HG03135 (cell line): ENCODE measurements at regions not wholly inside any gene's neighbourhood (a gene's known extent, or its start where the extent isn't known, plus 50 kb on each side); places are given as distances from the start of the nearest gene placed in this dataset.

Source experiments
- ATAC-seq: cut with Tn5 transposase; IDR thresholded peaks from one replicate; pipeline ENCODE4 v1.9.1; 2021; ENCODE audit warnings: mild to moderate bottlenecking, moderate library complexity; ENCODE audit not compliant: unreplicated experiment

DNA sequence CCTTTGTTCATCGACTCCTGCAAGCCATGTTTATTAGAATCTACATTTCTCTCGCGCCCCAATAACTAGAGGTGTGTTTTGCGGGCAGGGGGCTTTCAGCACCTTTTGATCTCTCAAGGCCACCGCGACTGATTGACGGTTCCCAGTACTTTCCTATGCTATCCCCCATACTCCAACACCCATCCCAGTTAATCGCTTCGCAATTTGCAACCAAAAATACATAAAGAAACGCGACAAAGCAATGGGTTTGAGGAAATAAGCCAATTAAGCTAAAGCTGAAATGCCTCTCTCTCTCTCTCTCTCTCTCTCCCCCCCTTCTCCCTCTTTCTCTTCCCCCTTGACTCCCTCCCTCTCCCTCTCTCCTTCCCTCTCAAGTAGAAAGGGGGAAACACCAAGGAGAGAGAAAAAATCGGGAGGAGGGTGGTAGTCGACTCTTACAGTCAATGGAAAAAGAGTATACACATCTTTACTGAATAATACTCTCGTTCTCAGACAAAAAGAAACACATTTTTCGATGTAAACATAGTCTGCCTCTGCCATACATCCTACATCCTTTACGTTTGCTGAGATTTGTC lies 128.0 kb upstream of the DPYD start:
- ATAC-seq = no peak

DNA sequence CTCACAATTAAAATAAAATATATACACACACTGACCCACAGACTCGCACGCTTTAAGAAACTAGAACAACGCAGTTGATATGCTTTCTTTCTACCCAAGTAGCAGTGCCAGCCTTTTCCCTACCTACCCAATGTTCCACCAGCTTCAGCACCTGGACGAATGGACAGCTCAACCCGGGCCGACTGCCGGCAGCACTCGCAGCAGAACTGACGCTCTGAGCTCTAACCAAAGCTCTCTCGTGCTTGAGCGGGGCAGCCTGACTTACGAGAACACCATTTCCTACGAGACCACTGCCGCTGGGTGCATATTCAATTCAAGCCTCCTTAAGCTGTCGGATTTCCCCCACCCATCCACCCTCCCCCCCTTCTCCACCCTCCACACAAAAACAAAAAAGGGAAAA lies 127.4 kb upstream of the DPYD start:
- peak; percentile 52 for ATAC-seq

DNA sequence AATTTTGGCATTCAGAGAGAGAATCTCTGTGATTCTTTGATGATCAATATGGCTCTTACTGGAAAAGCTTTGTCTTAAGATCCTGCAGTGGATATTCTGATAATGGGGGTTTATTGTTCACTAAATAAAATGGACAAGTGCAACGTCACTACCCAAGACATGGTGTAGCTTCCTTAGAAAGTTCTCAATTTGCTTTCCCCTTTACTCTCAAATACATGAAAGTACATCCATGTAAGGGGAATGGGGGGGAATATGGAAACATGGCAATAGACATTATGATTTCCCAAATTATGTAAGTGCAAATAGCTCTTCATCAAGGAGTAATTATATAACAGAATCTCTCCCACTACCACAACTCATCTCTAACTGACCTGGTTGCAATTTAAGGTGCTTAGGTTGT lies 126.3 kb upstream of the DPYD start:
- no peak for ATAC-seq

DNA sequence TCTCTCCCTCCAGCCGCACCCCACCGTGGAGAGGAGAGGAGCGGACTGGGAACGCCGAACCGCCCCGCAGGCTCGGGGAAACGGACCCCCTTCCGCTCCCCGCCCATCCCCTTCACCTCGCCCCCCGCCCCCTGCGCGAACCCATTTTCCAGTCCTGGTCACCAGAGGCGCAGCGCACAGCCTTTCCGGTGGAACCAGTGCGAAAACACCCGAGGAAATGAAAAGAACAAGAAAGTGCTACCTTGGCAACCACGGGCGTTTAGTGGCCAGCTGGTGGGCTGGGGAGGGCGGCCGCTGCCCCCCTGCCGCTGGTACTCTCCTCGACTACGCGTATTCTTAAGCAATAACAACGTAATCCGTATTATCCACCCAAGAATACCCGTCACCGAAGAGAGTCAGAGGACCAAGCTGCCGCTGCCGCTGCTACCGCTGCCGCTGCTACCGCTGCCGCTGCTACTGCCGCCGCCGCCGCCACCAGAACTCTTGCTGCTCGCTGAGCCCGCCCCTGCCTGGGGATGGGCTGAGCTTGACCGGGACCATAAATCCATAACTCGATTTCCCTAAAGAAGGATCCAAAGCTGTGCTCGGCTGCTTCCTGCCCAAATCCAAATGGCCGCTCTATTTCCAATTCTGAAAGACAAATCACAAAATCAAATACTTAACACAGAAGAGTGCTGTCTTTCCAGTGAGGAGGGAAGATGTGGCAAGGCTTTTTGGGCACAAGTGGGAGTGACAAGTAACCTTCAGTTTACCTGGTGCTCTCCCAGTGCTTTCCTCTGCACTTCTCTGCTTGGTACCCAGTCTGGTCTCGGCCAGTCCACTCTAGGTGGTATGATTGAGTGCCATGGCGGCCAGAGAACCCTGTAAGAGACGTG lies 125.2 kb upstream of the DPYD start:
- ATAC-seq = no peak

DNA sequence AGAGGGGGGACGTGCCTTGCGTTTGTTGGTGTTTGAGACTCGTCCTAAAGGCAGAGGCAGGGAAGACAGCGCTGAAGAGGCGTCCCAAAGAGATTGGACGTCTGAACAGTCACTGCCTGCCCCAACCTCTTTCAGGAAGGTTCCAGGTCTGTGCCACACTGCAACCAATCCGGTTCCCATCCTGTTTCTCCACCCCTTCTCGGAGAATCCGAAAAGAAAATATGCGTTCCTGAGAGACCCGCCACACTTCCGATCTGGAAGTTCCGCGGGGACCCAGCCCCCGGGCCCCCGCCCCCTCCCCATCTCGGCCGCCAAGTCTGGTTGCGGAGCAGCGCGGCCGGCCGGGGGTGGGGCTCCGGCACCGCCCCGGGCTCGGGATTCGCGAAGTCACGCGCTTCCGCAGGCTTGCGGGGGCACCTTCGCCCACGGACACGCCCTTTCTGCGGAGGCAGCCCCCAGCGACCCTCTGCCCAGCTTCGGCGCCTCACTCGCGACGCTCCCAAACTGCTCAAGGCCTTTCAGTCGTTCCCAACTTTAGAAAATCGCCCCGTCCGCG lies 124.5 kb upstream of the DPYD start:
- ATAC-seq = no peak

DNA sequence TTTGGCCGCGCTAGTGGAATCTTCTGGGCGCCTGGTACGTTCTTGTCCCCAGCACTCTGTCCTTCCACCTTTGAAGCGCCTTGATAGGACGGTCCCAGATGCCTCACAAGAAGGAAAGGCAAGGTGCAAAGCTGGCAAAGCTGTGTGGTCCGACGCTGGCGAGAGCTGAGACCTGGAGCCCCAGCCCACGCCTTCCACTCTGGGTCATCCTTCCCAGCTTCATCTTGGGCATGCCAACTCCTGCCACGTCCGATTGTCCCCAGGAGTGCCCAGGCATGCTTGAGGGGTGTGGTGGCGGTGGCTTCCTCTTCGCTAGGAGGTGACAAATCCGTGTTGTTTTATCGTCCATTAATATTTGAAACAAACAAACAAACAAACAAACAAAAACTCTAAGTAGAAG lies 123.9 kb upstream of the DPYD start:
- ATAC-seq = no peak

DNA sequence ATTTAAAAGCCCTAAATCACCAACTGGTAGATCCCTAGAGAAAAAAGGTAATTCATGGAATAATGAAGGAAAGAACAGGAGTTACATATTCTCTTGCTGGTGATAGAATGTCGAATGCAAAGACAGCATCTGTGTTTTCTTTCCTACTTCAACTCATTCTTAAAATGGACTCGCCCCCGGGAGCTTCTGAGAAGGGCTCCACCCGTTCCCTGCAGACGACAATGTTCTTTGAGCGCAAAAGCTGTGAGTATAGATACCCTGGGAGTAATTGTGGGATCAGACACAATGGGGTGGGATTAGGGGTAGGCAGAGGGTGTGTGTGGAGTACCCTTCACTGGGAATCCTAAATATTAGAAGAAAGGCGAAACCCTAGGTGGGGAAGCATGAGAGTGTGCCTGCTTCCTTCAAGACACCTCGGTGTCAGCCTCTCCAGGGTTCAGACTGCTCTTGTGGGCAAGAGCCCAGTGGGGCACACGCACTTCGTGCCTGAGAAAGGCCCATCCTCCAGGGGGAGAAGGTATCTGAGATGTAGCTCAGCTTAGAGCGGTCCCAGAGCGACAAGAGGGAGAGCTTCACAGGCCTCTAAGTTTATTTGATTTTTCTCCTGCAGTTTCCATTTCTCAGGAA lies 123.3 kb upstream of the DPYD start:
- ATAC-seq = no peak

DNA sequence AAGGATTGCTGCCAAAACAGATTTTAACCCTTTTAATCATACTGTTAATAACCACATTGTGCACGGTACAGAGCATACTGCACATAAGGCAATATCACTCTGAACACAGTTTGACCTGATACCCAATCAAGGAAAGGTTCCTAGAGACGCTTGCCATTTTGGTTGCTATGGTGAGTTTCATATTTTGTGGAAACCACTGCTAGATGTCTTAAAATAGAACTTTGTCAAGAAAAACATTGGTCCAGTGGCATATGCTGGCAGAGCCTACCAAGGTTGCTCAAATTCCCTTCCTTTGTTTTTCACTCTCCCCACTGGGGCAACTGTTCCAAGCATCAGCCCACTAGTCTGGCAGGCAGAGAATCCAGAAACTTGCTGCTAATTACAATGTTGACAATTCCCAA lies 114.8 kb upstream of the DPYD start:
- no peak for ATAC-seq

DNA sequence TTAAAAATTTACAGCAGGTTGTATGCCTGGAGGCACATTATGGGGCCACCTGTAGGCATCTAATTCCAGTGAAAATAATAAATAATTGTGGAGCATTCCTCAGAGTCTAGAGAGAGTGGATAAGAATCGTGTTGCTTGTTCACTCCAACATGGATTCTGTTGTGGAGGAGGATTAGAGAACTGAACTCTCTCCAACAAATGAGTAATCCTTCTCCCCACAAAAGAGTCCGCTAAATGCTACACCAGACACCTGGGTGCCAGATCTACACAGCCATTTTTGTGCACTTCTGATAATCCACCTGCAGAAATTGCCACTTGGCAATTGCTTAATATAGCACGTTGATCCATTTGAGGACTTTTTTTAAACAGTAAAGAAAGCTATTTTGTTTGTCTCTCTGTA lies 113.7 kb upstream of the DPYD start:
- no peak for ATAC-seq

DNA sequence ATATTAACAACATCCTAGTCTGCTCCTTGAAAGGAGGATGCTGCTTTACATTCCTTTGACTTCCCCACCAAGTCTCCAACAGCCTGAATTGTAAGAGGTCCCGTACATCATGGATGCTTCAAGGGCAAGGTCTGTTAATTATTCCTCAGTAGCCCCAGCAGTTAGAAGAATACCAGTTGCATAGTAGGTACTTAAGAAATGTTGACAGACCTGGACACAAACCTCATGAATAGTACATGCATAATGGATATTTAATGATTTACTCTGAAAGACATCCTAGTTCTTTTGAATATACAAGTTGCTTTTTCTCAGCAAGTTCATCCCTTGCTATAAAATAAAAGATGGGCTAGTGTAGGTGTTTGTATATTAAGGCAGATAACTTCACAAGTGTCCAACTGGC lies 112.1 kb upstream of the DPYD start:
- no peak for ATAC-seq

DNA sequence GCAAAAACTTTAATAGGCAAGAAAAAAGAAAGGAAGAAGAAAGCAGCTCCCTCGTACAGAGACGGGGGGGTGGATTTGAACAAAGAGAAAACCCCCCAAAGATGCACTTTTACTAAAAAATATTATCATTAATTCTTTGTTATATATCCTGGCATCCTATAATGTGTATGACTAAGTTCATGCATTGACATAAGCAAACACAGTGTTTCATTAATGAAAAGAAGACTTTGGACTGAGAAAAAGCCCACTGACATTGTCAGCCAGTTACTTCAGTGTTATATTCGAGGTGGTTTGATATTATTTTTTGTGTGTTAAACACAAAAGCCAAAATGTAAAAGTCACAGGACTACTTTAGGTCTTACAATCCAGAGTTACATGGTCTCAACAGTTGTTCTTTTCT lies 110.1 kb upstream of the DPYD start:
- ATAC-seq = no peak

DNA sequence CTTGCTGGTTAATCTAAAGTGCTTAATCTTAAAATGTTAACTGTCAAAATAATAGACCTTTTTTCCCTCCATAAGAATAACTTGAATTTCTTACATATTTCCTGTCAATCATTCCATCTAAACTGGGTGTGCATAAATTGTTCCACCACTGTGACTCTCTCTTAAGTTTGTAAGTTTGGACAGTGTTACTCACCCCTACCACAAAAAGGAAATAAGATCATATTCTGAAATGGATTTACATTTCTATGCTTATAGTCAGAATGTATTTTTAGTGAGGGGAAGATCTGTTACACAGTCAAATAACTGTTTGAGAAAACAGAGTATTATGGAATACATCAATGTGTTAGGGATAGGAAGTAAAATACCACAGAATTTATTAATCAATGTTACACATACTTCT lies 109.6 kb upstream of the DPYD start:
- no peak for ATAC-seq

DNA sequence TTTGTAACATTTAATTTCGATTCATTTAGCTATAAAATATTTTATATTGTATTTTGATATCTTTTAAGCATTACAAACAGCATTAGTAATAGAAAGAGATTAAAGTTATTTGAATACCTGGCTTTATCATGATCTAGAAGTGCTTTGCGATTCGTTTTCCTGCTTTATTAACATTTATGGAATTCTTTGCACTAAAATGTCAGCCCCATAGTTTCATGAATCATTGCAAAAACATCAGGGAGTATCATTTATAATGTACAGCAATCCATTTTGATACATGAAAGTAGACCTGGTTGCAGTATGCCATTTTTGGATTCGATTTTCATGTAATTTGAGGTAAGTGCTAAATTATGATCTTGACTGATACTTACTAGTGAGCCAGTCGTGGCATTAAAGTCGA lies 108.0 kb upstream of the DPYD start:
- ATAC-seq = no peak

DNA sequence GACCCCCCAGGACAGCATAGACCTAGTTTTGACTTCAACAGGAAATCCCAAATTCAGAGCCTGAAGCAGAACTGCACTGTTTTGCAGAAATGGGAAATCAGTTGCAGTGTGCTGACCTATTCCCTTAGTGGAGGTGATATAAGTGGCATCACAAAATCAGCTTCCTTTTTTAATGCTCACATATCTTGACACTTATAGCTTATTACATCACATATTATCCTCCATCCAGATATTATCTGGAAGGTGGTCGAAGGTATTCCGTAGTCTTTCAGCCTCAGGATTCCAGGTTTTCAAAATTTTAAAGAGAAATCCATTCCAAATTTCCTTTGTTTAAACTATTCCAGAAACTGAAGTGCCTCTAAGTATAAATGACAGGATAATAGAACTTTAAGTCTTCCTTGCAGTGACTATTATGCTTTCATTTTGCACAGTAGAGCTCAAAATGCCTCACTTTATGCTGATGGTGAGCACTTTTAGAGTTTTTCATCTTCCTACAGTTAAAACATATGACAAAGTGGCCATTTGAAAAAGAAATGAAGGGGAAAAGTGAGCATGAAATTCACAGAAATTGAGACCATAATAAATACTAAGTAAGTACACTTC lies 106.4 kb upstream of the DPYD start:
- ATAC-seq = no peak

DNA sequence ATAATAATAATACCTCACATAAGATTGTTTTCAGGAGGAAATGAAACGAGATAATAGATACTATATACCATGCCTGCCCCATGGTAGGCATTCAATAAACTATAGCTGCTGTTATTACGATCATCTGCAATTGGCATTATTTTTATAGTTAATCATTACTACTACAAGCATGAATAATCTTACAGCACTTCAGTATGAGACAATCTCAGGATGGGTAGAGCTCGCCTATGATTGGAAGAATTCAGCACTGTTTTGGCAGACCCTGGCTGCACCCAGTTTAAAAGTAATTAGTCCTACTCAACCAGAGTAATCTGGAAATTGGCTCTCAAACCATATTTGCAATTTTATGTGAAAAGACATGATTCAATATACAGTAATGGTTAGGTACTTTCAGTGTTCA lies 105.0 kb upstream of the DPYD start:
- ATAC-seq = no peak

DNA sequence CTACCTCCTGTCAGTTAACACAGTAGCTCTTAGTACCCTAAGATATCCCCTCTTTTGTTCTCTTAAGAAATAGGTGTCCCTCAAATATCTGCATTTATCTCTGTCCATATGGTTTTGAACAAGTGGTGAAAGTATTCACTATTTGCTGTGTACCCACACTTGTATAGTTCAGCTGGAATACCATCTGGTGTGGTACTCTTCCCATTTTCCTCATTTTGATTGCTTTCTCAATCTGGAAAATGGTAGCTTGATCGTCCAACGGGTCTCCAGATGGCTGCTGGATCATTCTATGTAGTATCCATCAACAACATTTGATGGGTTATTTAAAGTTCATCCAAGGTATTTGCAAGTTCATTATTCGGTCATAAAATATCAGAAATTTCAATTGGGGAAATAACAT lies 100.3 kb upstream of the DPYD start:
- no peak for ATAC-seq

DNA sequence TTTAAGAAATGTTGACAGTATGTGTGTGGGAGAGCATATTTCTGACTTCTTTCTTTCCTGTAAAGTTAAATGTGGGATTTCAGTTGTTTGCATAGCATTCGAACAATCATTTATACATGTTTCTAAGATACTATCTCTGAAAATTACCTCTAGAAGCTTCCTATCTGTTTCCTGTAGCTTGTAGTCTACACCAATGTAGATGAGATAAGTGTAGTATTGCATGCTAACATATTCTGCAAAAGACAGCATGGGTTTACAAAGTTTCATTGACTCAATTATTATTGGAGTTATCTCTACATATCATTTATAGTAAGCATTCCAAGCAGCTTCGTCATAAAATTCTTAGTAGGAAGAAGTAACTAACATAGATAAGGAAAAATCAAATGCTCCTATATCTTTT lies 98.9 kb upstream of the DPYD start:
- no peak for ATAC-seq

DNA sequence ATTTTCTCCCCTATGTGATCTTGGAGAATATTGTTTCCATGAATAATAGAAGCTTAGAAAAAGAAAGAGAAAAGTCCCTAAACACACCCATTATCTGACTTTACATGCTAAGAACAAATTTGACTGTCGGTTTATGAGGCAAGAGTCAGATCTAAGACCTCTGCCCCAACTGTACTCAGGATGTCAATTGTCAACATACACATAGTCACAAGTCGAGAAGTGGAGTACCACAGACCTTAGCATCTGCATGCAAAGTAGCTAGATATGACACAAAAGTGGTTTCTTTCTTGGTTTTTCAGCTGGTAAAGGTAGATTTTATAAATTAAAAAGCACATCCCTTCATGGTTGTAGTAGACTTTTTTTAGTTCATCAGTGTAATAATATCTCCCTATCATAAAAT lies 97.2 kb upstream of the DPYD start:
- no peak for ATAC-seq

DNA sequence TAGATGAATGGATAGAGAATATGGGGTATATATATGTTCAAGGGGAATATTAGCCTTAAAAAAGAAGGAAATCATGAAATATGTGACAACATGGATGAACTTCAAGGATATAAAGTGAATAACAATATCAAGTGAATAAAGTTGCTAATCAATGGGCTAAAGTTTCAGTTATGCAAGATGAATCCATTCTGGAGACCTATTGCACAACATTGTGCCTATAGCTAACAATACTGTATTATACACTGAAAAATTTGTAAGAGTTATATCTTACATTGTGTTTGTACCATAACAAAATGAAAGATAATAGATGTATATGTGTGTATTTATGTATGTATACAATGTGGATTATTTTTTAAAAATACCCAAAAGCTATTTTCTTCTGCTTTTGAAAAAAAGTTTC lies 96.3 kb upstream of the DPYD start:
- ATAC-seq = no peak

DNA sequence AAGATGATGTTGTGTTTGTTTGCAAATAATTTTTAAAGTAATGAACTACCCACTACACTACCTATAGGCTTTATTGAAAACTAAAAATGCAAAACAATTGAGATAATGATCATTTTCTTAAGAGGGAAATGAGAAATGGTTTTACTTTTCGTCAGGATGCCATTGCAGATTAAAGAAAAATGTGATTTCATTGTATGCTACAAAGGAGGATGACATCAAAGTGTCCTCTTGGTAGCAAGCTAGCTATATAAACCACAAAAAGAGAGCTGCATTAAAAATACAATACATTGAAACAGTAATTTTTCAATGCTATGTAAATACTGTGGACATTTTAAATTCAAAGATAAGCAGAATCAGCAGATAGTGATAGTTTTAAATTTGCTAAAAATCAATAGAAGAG lies 87.5 kb upstream of the DPYD start:
- no peak for ATAC-seq

DNA sequence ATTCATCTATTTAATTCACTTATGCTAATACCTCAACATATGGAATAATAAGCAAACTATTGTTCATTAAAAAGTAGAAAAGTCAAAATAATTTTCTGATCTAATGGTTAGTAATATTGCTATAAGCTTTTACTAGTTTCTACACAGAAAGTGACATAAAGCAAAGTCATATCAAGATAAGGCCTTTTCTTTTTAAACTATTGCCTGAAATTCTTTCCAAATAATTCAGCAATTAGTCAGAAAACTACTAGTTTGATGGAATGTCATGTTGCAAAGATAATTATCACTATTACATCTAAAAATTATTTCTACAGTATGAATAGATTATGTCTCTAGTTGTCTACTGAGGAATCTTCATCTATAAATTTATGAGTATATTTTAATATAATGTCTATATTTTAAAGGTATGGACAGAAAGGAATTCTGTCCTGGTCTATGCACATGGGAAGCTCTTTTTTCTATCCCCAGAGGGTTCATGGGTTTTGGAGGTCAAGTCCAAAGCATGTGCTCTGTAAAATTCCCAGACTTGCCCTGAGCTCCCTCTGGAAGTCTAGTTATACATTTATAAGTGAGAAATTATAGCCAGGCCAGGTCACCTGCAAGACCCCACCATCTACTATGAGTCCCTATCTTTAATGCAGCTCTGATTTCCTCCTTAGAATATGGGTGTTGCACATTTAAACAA lies 84.6 kb upstream of the DPYD start:
- no peak for ATAC-seq
